Pancreas (tissue), 10 donors: ENCODE measurements at regions not wholly inside any gene's neighbourhood (a gene's known extent, or its start where the extent isn't known, plus 50 kb on each side); places are given as distances from the start of the nearest gene placed in this dataset.
A peak's percentile ranks its signal among the peaks of the same experiment; 100 is the strongest.

Experiments used
- ATAC-seq, 4 donors: fragments of 200-7000 bp; cut with Tn5 transposase; one replicate each; pipeline versions ENCODE4 v1.8.0 to v1.9.1; 2020; ENCODE audit warnings: mild to moderate bottlenecking in 4 of 4, moderate library complexity in 4 of 4
- DNase-seq, 6 donors: peaks; one replicate each; pipeline ENCODE4 v3.0.0-alpha.2; 2020
- FAIRE-seq: peaks from 2 replicates; lab custom pipeline; 2012; peaks lifted over from hg19 to GRCh38; lab: Jason Lieb, UNC
- H3K27ac ChIP-seq, 4 donors: fragments of 200-600 bp; sonication (generic); 1 replicate in 3 of 4; 2 replicates in 1 of 4; pipeline versions ENCODE4 v1.5.0 to v1.8.0; 2020
- H3K27me3 ChIP-seq, 4 donors: fragments of 200-600 bp; one replicate each; pipeline ENCODE4 v1.8.0; 2021
- H3K36me3 ChIP-seq, 3 donors: fragments of 200-600 bp; sonication (generic) in 1 of 3; one replicate each; pipeline versions ENCODE4 v1.5.0 to v1.8.0; 2020 to 2021
- H3K4me1 ChIP-seq, 3 donors: fragments of 200-600 bp; one replicate each; pipeline ENCODE4 v1.8.0; 2021
- H3K4me3 ChIP-seq, 4 donors: fragments of 200-600 bp; sonication (generic) in 2 of 4; one replicate each; pipeline versions ENCODE4 v1.5.0 to v1.8.0; 2020 to 2021
- H3K9me3 ChIP-seq, 4 donors: fragments of 200-600 bp; one replicate each; pipeline ENCODE4 v1.8.0; 2021
- WGBS, 2 donors: extraction: QIAGEN DNeasy Blood & Tissue Kit; methylation state at CpG; one replicate each; pipeline ENCODE4 v1.1.7; 2013; 5-methylcytosine and 5-hydroxymethylcytosine counted together
- intact Hi-C, 3 donors: fragments of 100-400 bp; cut with DNase I; formaldehyde crosslinking; loops; one replicate each; pipeline versions ENCODE4 v1.11.1 to v1.14.2; 2022
- TF ChIP-seq, protein P1 (sequence below), 4 donors: fragments of 200-600 bp; sonication (generic) in 3 of 4; IDR thresholded peaks; one replicate each; pipeline versions ENCODE4 v1.5.0 to v1.8.0; 2021; ENCODE audit warnings: antibody characterized with exemption in 4 of 4
- donor health status: healthy with polysubstance abuse.
- donor health status: DM: no; HTN: no; CAD: no; lungs with moderate emphysema.
- donor health status: DM: no; HTN: no; CAD: no.
- donor health status: control.
- donor health status: control.
- donor health status: Bipolar disorder and iron deficiency.
- donor health status: DM: yes; HTN: yes; CAD: no.
- donor health status: DM: no; HTN: no; CAD: no.
- donor health status: DM: no; HTN: no; CAD: no.
- donor health status: DM: yes; HTN: yes; CAD: no.

DNA sequence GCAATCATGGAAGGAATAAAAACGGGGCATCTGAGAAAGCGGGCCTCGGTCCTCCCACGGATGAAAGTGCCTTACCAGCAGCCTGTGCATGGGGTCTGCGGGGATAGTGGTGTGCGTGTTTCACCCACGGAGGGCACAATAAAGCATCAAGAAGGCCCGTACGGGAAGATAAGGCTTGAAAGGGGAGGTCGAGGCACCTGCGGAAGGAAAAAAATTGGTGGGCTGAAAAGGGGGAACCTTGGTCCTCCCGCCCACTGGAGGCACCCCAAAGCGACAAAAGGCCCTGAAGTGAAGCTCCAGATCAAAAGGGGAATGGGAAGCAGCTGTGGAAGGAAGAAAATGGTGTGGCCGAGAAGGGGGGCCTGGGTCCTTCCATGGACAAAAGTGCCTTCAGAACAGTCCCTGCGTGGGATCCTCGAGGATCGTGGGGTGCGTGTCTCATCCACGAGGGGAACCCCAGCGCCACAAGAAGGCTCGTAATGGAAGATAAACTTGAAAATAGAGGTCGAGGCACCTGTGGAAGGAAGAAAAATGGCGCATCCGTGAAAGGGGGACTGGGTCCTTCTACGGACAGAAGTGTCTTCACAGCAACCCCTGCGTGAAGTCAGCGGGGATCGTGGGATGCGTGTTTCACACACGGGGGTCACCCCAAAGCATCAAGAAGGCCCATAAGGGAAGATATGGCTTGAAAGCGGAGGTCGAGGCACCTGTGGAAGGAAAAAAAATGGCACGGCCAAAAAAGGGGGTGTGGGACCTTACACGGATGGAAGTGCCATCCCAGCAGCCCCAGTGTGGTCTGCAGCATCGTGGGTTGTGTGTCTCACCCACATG is 276.9 kb downstream of the ALG10 start:
- ATAC-seq, result no peak
- no peak for FAIRE-seq
- intact Hi-C loops, result no loop called here
- 59 to 65% methylated on average over 35 of the region's 35 CpGs for WGBS, 2 donors
- H3K27me3 ChIP-seq, result no peaks in the 10 kb centered on the region
- DNase-seq, result peak in 2 of 6 donors; percentile 1 to 19
- no peaks in the 10 kb centered on the region for H3K9me3 ChIP-seq
- no peaks in the 10 kb centered on the region for H3K36me3 ChIP-seq
- H3K27ac ChIP-seq, result no peak overlapping the region
- no peak overlapping the region for H3K4me3 ChIP-seq
- TF ChIP-seq, protein P1, sequence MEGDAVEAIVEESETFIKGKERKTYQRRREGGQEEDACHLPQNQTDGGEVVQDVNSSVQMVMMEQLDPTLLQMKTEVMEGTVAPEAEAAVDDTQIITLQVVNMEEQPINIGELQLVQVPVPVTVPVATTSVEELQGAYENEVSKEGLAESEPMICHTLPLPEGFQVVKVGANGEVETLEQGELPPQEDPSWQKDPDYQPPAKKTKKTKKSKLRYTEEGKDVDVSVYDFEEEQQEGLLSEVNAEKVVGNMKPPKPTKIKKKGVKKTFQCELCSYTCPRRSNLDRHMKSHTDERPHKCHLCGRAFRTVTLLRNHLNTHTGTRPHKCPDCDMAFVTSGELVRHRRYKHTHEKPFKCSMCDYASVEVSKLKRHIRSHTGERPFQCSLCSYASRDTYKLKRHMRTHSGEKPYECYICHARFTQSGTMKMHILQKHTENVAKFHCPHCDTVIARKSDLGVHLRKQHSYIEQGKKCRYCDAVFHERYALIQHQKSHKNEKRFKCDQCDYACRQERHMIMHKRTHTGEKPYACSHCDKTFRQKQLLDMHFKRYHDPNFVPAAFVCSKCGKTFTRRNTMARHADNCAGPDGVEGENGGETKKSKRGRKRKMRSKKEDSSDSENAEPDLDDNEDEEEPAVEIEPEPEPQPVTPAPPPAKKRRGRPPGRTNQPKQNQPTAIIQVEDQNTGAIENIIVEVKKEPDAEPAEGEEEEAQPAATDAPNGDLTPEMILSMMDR (IDR thresholded peaks at IDR 0.05), result no peak
- no peaks in the 10 kb centered on the region for H3K4me1 ChIP-seq

DNA sequence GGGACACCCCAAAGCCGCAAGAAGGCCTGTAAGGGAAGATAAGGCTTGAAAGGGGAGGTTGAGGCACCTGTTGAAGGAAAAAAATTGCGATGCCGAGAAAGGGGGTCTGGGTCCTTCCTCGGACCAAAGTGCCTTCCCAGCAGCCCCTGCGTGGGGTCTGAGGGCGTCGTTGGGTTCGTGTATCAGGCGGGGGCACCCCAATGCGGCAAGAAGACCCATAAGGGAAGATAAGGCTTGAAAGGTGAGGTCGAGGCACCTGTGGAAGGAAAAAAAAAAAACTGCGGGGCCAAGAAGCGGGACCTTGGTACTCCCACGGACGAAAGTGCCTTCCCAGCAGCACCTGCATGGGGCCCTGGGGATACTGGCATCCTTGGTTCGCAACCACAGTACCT is 277.5 kb downstream of the ALG10 start:
- DNase-seq (peak in 2 of 6 donors; percentile 6 to 32), FAIRE-seq (no peak), ATAC-seq (no peak)
- WGBS, 2 donors, result 57 to 59% methylated on average over 16 of the region's 16 CpGs
- intact Hi-C loops, result no loop called here
- TF ChIP-seq, protein P1 (IDR thresholded peaks at IDR 0.05), result no peak
- Histone ChIP-seq H3K4me1 (no peaks in the 10 kb centered on the region), H3K36me3 (no peaks in the 10 kb centered on the region), H3K9me3 (no peaks in the 10 kb centered on the region), H3K27ac (no peak overlapping the region), H3K4me3 (no peak overlapping the region), H3K27me3 (no peaks in the 10 kb centered on the region)

DNA sequence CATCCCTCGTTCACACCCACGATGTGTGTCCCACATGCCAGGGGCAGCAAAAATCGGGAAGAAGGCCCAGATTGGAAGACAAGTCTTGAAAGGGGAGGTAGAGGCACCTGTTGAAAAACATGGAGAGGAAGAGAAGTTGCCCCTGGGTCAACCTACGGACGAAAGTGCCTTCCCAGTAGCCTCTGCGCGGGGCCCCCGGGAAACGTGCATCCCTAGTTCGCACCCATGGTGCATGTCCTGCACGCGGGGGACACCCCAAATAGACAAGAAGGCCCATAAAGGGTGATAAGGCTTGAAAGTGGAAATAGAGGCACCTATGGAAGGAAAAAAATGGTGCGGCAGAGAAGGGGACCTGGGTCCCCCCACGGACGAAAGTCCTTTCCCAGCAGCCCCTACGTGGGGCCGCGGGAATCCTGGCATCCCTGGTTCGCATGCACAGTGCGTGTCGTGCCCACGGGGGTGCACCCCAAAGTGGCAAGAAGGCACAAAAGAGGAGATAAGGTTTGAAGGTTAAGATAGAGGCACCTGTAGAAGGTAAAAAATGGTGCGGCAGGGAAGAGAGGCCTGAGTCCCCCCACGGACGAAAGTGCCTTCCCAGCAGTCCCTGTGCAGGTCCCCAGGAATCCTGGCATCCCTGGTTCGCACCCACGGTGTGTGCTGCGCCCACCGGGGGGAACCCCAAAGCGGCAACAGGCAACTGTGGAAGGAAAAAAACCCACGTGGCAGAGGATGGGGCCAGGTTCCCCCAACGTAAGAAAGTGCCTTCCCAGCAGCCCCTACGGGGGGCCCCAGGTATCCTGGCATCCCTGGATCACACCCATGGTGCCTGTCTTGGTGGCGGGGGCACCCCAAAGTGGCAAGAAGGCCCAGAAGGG is 278.3 kb downstream of the ALG10 start:
- no peaks in the 10 kb centered on the region for H3K27me3 ChIP-seq
- no peaks in the 10 kb centered on the region for H3K4me1 ChIP-seq
- H3K27ac ChIP-seq, result no peak overlapping the region
- H3K9me3 ChIP-seq, result no peaks in the 10 kb centered on the region
- TF ChIP-seq, protein P1 (IDR thresholded peaks at IDR 0.05), result no peak
- H3K36me3 ChIP-seq, result no peaks in the 10 kb centered on the region
- WGBS, 2 donors, result 72 to 76% methylated on average over 34 of the region's 34 CpGs
- FAIRE-seq, result no peak
- no peak overlapping the region for H3K4me3 ChIP-seq
- no peak for ATAC-seq
- intact Hi-C loops, result no loop called here
- DNase-seq, result peak in 3 of 6 donors; percentile 4 to 35 (median 29)

DNA sequence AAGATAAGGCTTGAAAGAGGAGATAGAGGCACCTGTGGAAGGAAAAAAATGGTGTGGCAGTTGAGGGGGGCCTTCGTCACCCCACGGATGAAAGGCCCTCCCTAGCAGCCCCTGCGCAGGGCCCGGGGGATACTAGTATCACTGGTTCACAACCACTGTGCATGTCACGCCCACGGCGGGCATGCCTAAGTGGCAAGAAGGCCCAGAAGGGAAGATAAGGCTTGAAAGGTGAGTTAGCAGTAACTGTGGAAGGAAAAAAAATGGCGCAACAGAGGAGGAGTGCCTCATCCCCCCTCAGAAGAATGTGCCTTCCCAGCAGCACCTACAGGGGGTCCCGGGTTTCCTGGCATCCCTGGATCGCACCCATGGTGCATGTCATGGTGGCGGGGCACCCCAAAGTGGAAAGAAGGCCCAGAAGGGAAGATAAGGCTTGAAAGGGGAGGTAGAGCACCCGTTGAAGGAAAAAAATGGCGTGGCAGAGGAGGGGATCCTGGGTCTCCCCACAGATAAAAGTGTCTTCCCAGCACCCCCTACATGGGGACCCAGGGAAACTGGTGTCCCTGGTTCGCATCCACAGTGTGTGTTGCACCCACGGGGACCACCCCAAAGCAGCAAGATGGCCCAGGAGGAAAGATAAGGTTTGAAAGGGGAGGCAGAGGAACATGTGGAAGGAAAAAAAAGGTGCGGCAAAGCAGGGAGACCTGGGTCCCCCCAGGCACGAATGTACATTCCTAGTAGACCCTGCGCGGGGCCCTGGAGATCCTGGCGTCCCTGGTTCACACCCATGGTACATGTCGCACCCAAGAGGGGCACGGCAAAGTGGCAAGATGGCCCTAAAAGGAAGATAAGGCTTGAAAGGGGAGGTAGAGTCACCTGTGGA is 279.2 kb downstream of the ALG10 start:
- Histone ChIP-seq H3K27me3 (no peaks in the 10 kb centered on the region), H3K9me3 (no peaks in the 10 kb centered on the region), H3K36me3 (no peaks in the 10 kb centered on the region), H3K27ac (no peak overlapping the region), H3K4me1 (no peaks in the 10 kb centered on the region), H3K4me3 (no peak overlapping the region)
- ATAC-seq (no peak), FAIRE-seq (no peak), DNase-seq (peak in 3 of 6 donors; percentile 3 to 30 (median 24))
- 68 to 76% methylated on average over 22 of the region's 22 CpGs for WGBS, 2 donors
- TF ChIP-seq, protein P1 (IDR thresholded peaks at IDR 0.05), result no peak
- intact Hi-C loops, result no loop called here
